ENCODE measurements at regions not wholly inside any gene's neighbourhood (a gene's known extent, or its start where the extent isn't known, plus 50 kb on each side); places are given as distances from the start of the nearest gene placed in this dataset.

DNA sequence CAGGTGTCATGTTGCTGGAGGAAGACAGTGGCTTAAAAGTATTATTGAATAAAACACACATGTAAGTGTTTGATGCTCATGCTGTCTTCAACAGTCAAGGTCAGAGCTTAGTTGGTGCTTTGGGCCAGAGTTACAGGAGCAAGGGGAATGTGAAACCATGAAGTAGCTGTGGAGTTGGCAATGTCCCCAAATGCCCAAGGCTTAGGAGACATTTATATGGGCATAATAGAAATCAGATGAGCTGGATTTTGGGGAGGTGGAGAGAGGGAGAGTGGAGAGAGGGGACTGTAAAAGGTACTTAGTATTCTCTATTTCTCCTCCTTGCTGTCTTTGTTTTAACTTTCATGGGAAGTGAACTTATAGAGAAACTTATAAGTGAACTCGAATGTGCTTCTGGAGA is 407.8 kb downstream of the ETS1 start:
- TF ChIP-seq, protein P1, sequence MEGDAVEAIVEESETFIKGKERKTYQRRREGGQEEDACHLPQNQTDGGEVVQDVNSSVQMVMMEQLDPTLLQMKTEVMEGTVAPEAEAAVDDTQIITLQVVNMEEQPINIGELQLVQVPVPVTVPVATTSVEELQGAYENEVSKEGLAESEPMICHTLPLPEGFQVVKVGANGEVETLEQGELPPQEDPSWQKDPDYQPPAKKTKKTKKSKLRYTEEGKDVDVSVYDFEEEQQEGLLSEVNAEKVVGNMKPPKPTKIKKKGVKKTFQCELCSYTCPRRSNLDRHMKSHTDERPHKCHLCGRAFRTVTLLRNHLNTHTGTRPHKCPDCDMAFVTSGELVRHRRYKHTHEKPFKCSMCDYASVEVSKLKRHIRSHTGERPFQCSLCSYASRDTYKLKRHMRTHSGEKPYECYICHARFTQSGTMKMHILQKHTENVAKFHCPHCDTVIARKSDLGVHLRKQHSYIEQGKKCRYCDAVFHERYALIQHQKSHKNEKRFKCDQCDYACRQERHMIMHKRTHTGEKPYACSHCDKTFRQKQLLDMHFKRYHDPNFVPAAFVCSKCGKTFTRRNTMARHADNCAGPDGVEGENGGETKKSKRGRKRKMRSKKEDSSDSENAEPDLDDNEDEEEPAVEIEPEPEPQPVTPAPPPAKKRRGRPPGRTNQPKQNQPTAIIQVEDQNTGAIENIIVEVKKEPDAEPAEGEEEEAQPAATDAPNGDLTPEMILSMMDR (IDR thresholded peaks at IDR 0.05) = no peak
- TF ChIP-seq POLR2A (IDR thresholded peaks at IDR 0.05) = no peak

Measured in body of pancreas (tissue), 4 donors.